Prostate gland (tissue), 2 donors: ENCODE measurements at regions not wholly inside any gene's neighbourhood (a gene's known extent, or its start where the extent isn't known, plus 50 kb on each side); places are given as distances from the start of the nearest gene placed in this dataset.

Experiments
- POLR2A ChIP-seq: fragments of 450-650 bp; IDR thresholded peaks from one replicate; pipeline ENCODE4 v1.6.1; 2016; ENCODE audit warnings: antibody characterized with exemption, mild to moderate bottlenecking
- POLR2AphosphoS5 ChIP-seq: sonication (generic); formaldehyde crosslinking; IDR thresholded peaks from one replicate; pipeline ENCODE4 v1.6.1; 2017; ENCODE audit warnings: antibody characterized with exemption
- TF ChIP-seq, protein P1 (sequence below), 4 experiments: fragments of 200-600 bp in 2 of 4; fragments of 450-650 bp in 2 of 4; sonication (generic) in 2 of 4; IDR thresholded peaks; 1 replicate in 3 of 4; 2 replicates in 1 of 4; pipeline ENCODE4 v1.5.1; 2016 to 2019; ENCODE audit warnings: antibody characterized with exemption in 4 of 4, mild to moderate bottlenecking in 2 of 4, moderate library complexity in 2 of 4

GRCh38 chr16:86962259-86962658, 354.9 kb downstream of the C16orf95 start:
- no peak for TF ChIP-seq POLR2AphosphoS5
- TF ChIP-seq, protein P1, sequence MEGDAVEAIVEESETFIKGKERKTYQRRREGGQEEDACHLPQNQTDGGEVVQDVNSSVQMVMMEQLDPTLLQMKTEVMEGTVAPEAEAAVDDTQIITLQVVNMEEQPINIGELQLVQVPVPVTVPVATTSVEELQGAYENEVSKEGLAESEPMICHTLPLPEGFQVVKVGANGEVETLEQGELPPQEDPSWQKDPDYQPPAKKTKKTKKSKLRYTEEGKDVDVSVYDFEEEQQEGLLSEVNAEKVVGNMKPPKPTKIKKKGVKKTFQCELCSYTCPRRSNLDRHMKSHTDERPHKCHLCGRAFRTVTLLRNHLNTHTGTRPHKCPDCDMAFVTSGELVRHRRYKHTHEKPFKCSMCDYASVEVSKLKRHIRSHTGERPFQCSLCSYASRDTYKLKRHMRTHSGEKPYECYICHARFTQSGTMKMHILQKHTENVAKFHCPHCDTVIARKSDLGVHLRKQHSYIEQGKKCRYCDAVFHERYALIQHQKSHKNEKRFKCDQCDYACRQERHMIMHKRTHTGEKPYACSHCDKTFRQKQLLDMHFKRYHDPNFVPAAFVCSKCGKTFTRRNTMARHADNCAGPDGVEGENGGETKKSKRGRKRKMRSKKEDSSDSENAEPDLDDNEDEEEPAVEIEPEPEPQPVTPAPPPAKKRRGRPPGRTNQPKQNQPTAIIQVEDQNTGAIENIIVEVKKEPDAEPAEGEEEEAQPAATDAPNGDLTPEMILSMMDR (IDR thresholded peaks at IDR 0.05): no peak
- no peak for TF ChIP-seq POLR2A
